Large intestine (tissue), 3 donors: ENCODE measurements at regions not wholly inside any gene's neighbourhood (a gene's known extent, or its start where the extent isn't known, plus 50 kb on each side); places are given as distances from the start of the nearest gene placed in this dataset.

Source experiments
- DNase-seq, 2 donors: peaks; one replicate each; pipeline versions ENCODE4 v3.0.0 to v3.0.0-alpha.2; 2013
- H3K27ac ChIP-seq: one replicate; pipeline ENCODE4 v1.5.1; 2013; ENCODE audit warnings: low read length
- H3K27me3 ChIP-seq: 2 replicates; pipeline ENCODE4 v1.6.1; 2013; ENCODE audit warnings: low read length; ENCODE audit not compliant: control insufficient read depth, insufficient read depth
- H3K36me3 ChIP-seq: 2 replicates; pipeline ENCODE4 v1.6.1; 2013; ENCODE audit warnings: low read length; ENCODE audit not compliant: control insufficient read depth, insufficient read depth
- H3K4me1 ChIP-seq: one replicate; pipeline ENCODE4 v1.6.1; 2013; ENCODE audit warnings: low read length; ENCODE audit not compliant: control insufficient read depth, insufficient read depth
- H3K4me3 ChIP-seq: one replicate; pipeline ENCODE4 v1.5.1; 2013; ENCODE audit warnings: low read length
- H3K9me3 ChIP-seq: one replicate; pipeline ENCODE4 v1.6.1; 2013; ENCODE audit warnings: mild to moderate bottlenecking, low read depth, low read length, moderate library complexity; ENCODE audit not compliant: control insufficient read depth
- WGBS: methylation state at CpG from one replicate; pipeline ENCODE4 v1.1.5; 2013; ENCODE audit warnings: low lambda C conversion rate; ENCODE audit not compliant: insufficient coverage; 5-methylcytosine and 5-hydroxymethylcytosine counted together

DNA sequence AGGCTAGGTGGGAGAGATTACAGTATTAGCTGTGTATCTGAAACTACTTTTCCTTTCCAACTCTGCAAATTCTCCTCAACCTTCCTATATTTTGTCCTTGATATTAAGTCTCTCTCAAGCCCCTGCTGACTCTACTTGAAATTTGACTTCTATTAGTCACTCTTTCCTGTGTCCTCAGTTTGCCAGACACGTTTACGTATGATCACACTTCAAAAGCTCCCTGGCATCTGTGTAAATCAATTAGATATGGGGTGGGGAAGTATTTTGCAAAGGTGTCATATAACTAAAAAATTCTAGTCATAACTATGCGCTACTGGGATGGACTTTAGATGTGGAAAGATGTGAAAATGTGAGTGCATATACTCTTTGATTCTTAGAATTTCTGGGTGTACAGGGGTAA, 67.4 kb upstream of the ARHGAP24 start:
- Histone ChIP-seq H3K27me3 (no peaks in the 10 kb centered on the region), H3K27ac (no peak overlapping the region), H3K4me3 (no peak overlapping the region), H3K36me3 (no peaks in the 10 kb centered on the region), H3K9me3 (no peaks in the 10 kb centered on the region), H3K4me1 (no peaks in the 10 kb centered on the region)
- no peak for DNase-seq
- WGBS, result 75% methylated on average over 2 of the region's 3 CpGs

DNA sequence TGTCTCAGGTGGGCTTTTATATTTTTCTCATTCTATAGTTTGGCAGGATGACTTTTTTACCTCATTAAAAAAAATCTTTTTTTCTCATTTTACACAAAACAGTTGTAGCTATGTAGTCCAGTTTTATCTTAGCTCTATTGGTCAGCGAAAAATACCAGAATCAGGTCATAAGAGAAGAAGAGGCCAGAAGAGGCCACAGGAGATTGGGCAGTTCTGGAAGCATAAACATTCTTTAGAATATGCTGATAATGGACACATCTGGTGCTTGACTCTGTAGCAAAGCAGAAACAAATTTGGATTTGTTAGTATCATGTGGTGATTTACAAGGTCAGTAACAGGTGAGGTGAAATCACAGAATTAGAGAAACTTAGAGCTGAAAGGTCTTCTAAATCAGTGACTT, 66.6 kb upstream of the ARHGAP24 start:
- WGBS, result 71% methylated on average over 1 of the region's 1 CpG
- no peak for DNase-seq
- Histone ChIP-seq H3K4me1 (no peaks in the 10 kb centered on the region), H3K9me3 (no peaks in the 10 kb centered on the region), H3K4me3 (no peak overlapping the region), H3K36me3 (no peaks in the 10 kb centered on the region), H3K27me3 (no peaks in the 10 kb centered on the region), H3K27ac (no peak overlapping the region)

DNA sequence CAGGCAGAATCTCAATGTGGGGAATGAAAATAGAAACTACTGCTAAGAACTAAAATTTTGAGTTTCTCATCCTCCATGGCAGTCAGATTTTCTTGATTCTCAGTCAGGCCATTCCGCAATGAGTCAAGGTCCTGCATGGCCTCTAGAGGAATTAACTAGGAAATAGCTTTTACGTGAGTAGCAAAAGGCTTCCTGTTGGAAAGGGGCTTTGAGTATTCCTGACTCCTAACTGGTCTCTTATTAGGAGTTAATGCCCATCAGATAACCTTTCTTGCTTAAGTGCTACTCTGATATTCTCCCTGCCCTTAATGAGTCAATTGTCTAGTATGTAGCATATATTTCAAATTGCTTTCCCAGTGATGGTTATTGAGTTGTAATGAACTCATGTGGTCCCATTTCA, 65.7 kb upstream of the ARHGAP24 start:
- no CpG with 5 or more reads among the region's 2 CpGs for WGBS
- no peaks in the 10 kb centered on the region for H3K4me1 ChIP-seq

DNA sequence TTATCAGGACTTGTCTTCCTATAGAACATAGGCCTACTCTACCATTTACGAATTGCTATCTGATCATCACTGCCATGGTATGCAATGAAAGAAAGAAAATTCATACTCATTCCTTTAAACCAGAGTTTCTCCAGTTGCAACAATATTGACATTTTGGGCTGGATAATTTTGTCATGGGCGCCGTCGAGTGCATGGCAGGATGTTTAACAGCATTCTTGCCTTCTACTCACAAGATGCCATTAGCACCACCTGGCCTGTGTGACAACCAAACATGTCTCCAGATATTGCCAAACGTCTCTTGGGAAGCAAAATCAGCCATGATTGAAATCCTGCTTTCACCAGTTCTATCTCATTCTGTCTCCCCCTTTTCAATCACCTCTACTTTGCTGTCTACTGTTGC, 63.6 kb upstream of the ARHGAP24 start:
- Histone ChIP-seq H3K4me3 (no peak overlapping the region), H3K4me1 (no peaks in the 10 kb centered on the region), H3K9me3 (no peaks in the 10 kb centered on the region), H3K27ac (no peak overlapping the region), H3K27me3 (no peaks in the 10 kb centered on the region), H3K36me3 (no peaks in the 10 kb centered on the region)
- no peak for DNase-seq
- no CpG with 5 or more reads among the region's 5 CpGs for WGBS

More for the DNA sequence above, 65.7 kb upstream of the ARHGAP24 start:
- H3K27ac ChIP-seq, result no peak overlapping the region
- H3K27me3 ChIP-seq, result no peaks in the 10 kb centered on the region
- H3K4me3 ChIP-seq, result no peak overlapping the region
- no peaks in the 10 kb centered on the region for H3K9me3 ChIP-seq
- no peak for DNase-seq
- no peaks in the 10 kb centered on the region for H3K36me3 ChIP-seq

DNA sequence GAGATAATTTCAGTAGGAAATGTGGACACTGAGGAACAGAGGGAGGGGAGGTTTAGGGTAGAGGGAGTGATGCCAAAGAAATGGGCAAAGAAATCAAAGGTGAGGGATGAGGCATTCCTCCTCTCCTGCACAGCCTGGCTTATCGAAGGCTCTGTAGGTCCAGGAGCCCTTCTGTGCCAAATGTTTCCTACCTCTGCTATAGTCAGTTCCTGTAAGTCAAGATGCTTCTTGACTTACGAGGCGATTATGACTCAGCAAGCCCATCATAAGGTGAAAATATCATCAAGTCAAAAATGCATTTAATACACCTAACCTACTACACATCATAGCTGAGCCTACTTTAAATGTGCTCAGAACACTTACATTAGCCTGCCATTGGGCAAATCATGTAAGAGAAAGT, 60.0 kb upstream of the ARHGAP24 start:
- H3K27me3 ChIP-seq, result no peaks in the 10 kb centered on the region
- no peak overlapping the region for H3K27ac ChIP-seq
- H3K36me3 ChIP-seq, result no peaks in the 10 kb centered on the region
- DNase-seq, result no peak
- 100% methylated on average over 1 of the region's 3 CpGs for WGBS
- H3K4me1 ChIP-seq, result no peaks in the 10 kb centered on the region
- H3K9me3 ChIP-seq, result no peaks in the 10 kb centered on the region
- no peak overlapping the region for H3K4me3 ChIP-seq

DNA sequence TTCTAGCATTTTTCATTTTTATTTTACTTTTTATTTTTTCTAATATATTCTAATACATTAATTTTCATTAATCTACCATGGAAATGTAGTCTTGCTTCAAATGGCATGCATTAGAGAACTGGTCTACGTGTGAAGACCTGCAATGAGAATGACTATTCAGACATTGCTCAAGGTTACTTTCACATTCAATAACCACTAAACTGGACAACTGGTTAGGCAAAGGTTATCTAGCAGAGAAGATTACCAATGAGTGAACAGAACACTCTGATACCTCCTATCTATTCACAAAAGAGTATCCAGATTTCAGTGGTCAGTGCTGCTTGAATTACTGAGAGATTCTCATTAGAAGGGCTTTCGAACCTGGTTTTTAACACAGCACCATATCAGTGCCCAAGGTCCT, 58.9 kb upstream of the ARHGAP24 start:
- Histone ChIP-seq H3K4me1 (no peaks in the 10 kb centered on the region), H3K36me3 (no peaks in the 10 kb centered on the region), H3K9me3 (no peaks in the 10 kb centered on the region), H3K27me3 (no peaks in the 10 kb centered on the region), H3K27ac (no peak overlapping the region), H3K4me3 (no peak overlapping the region)
- WGBS, result no CpG with 5 or more reads among the region's 2 CpGs
- no peak for DNase-seq

DNA sequence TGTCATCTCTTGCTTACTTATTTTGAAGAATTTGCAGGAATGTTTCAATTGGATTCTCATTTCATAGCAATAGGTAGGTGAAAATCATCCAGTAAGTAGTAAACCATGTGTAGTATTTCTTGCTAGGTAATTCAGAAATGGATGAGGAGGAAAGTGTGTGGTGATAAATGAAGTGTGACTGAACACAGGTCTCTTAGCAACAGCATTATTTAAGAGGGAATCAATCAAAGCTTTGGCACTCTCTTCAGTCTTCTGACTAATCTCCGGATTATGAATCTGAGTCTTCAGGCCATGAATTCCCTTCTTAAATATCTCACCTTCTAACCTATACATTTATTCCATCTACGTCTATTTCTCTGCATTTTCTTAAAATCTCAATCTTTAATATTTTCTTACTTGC, 55.8 kb upstream of the ARHGAP24 start:
- Histone ChIP-seq H3K36me3 (no peaks in the 10 kb centered on the region), H3K27me3 (no peaks in the 10 kb centered on the region), H3K4me3 (no peak overlapping the region), H3K4me1 (no peaks in the 10 kb centered on the region), H3K9me3 (no peaks in the 10 kb centered on the region), H3K27ac (no peak overlapping the region)
- 94% methylated on average over 2 of the region's 2 CpGs for WGBS
- DNase-seq, result no peak

DNA sequence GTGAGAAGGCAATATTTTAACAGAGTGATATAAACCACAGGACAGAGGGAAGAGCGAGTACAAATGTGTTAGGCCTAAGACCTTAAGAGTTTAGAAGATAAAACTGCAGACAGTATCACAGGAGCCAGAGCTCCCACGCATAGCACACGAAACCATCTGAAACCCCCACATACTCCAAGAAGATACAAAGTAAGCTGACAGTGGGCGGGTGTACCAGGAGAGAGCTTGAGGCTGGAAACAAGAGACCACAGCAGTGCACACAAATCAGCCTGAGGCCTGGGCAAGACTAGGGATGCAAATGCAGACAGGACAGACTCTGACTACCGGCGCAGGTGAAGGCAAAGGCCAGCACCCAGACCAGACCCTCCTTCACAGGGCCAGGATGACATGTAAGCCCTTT, 54.1 kb upstream of the ARHGAP24 start:
- WGBS, result 67% methylated on average over 1 of the region's 6 CpGs
- Histone ChIP-seq H3K4me3 (no peak overlapping the region), H3K36me3 (no peaks in the 10 kb centered on the region), H3K4me1 (no peaks in the 10 kb centered on the region), H3K27ac (no peak overlapping the region), H3K27me3 (no peaks in the 10 kb centered on the region), H3K9me3 (no peaks in the 10 kb centered on the region)
- no peak for DNase-seq

DNA sequence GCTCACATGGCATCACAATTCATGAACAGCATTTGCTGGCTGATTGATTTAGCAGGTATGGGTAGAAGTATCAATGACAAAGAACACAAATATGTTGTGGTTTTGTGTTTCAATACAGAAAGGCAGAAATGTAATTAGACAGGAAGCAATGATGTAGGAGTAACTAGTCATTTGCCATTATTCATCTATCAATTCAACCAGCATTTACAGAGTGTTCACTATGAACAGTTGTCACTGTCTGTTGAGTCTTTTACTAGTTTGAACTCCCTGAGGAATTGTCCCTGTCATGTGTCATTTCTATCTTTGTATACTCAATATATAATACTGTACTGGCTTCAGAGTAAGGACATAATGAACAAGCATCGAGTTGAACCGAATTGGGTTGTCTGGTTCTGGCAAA, 51.5 kb upstream of the ARHGAP24 start:
- Histone ChIP-seq H3K27me3 (no peaks in the 10 kb centered on the region), H3K27ac (no peak overlapping the region), H3K4me3 (no peak overlapping the region), H3K4me1 (no peaks in the 10 kb centered on the region), H3K9me3 (no peaks in the 10 kb centered on the region), H3K36me3 (no peaks in the 10 kb centered on the region)
- WGBS, result no CpG with 5 or more reads among the region's 2 CpGs
- no peak for DNase-seq
